ENCODE measurements at regions not wholly inside any gene's neighbourhood (a gene's known extent, or its start where the extent isn't known, plus 50 kb on each side); places are given as distances from the start of the nearest gene placed in this dataset.

DNA sequence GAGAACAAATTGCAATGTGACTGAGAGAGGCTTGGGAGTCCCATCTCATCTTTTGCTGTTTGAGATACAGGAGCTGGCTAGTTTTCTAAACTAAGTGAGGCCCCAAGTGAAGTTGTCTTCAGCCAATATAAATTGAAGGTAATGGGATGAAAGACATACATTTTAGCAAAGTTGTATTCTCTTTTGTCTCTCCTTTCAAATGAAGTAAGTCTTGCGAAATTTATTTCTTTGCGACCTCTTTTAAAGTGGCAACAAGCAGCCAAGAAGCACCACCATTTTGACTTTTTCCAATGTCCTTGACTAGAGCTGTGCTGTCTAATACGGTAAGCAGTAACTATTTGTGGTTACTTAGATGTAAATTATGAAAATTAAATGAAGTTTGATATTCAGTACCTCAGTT is 385.7 kb downstream of the USP25 start:
- H3K27ac ChIP-seq (ENCODE audit: low read depth, low read length, poor library complexity, severe bottlenecking), result no peak overlapping the region
- POLR2A ChIA-PET (ENCODE audit: low non-redundant PET), result no interaction called here
- no peak for TF ChIP-seq EZH2 (IDR thresholded peaks at IDR 0.05; ENCODE audit: borderline replicate concordance, low read depth, low read length, poor library complexity, severe bottlenecking)
- TF ChIP-seq, protein P1, sequence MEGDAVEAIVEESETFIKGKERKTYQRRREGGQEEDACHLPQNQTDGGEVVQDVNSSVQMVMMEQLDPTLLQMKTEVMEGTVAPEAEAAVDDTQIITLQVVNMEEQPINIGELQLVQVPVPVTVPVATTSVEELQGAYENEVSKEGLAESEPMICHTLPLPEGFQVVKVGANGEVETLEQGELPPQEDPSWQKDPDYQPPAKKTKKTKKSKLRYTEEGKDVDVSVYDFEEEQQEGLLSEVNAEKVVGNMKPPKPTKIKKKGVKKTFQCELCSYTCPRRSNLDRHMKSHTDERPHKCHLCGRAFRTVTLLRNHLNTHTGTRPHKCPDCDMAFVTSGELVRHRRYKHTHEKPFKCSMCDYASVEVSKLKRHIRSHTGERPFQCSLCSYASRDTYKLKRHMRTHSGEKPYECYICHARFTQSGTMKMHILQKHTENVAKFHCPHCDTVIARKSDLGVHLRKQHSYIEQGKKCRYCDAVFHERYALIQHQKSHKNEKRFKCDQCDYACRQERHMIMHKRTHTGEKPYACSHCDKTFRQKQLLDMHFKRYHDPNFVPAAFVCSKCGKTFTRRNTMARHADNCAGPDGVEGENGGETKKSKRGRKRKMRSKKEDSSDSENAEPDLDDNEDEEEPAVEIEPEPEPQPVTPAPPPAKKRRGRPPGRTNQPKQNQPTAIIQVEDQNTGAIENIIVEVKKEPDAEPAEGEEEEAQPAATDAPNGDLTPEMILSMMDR (conservative IDR thresholded peaks at IDR 0.05; ENCODE audit: low read depth, low read length), result no peak
- no peak overlapping the region for H3K4me3 ChIP-seq (ENCODE audit: low read depth, low read length, poor library complexity, severe bottlenecking)
- H3K36me3 ChIP-seq (ENCODE audit: insufficient read depth, low read length, poor library complexity, severe bottlenecking), result no peaks in the 10 kb centered on the region
- no peaks in the 10 kb centered on the region for H3K27me3 ChIP-seq (replicated peaks; ENCODE audit: insufficient read depth, low read depth, low read length, poor library complexity)
- CTCF ChIA-PET, result no interaction called here
- intact Hi-C loops (cut with micrococcal nuclease; ENCODE audit: unreplicated experiment), result no loop called here
- no peak for DNase-seq (ENCODE audit: low spot score)
- BruUV-seq (replicated peaks), result no TSS peak
- no peaks in the 10 kb centered on the region for H3K9me3 ChIP-seq (ENCODE audit: low read depth, low read length, poor library complexity, severe bottlenecking)
- no peaks in the 10 kb centered on the region for H3K4me1 ChIP-seq (ENCODE audit: insufficient read depth, low read length, poor library complexity, severe bottlenecking)

DNA sequence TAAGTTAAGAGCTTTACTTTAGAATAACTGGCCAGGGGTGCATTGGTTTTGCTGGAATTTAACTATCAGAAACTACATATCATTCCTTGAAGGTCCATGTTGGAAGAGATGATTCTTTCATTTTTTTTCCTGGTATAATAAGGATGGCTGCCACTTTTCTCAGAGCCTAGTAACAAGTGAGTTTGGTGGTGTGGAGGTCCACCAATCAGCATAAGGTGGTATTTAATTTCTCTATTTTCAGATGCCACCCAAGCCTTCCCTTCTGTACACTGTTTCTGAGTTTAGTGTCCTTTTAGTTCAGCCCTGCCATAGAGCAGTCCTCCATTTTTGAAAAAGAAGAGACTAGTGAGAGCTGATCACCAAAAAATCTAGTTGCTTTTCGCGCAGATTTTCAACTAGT is 386.3 kb downstream of the USP25 start:
- Histone ChIP-seq H3K4me3 (ENCODE audit: low read depth, low read length, poor library complexity, severe bottlenecking) (no peak overlapping the region), H3K9me3 (ENCODE audit: low read depth, low read length, poor library complexity, severe bottlenecking) (no peaks in the 10 kb centered on the region), H3K27me3 (replicated peaks; ENCODE audit: insufficient read depth, low read depth, low read length, poor library complexity) (no peaks in the 10 kb centered on the region), H3K27ac (ENCODE audit: low read depth, low read length, poor library complexity, severe bottlenecking) (no peak overlapping the region), H3K4me1 (ENCODE audit: insufficient read depth, low read length, poor library complexity, severe bottlenecking) (no peaks in the 10 kb centered on the region), H3K36me3 (ENCODE audit: insufficient read depth, low read length, poor library complexity, severe bottlenecking) (no peaks in the 10 kb centered on the region)
- TF ChIP-seq, protein P1 (conservative IDR thresholded peaks at IDR 0.05; ENCODE audit: low read depth, low read length), result no peak
- no peak for TF ChIP-seq EZH2 (IDR thresholded peaks at IDR 0.05; ENCODE audit: borderline replicate concordance, low read depth, low read length, poor library complexity, severe bottlenecking)
- ChIA-PET POLR2A (ENCODE audit: low non-redundant PET) (no interaction called here), CTCF (no interaction called here)
- intact Hi-C loops (cut with micrococcal nuclease; ENCODE audit: unreplicated experiment), result no loop called here
- no TSS peak for BruUV-seq (replicated peaks)
- no peak for DNase-seq (ENCODE audit: low spot score)

DNA sequence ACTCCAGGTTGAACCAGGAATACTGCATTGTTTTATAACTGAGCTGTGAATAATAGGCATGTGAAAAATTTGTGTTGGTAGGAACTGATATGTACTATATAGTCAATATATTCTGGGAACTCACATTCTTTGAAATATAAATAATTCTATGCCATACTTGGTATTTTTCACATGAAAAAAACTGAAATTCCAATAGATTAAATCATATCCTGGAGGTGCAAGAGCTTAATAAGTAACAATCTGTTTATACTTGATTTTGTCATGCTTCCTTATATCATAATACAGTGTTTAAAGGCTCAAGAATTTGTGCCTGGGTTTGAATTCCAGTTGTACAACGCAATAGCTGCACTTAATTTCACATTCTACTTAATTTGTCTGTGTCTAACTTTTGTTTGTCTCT is 387.0 kb downstream of the USP25 start:
- H3K27ac ChIP-seq (ENCODE audit: low read depth, low read length, poor library complexity, severe bottlenecking), result no peak overlapping the region
- TF ChIP-seq, protein P1 (conservative IDR thresholded peaks at IDR 0.05; ENCODE audit: low read depth, low read length), result no peak
- H3K4me1 ChIP-seq (ENCODE audit: insufficient read depth, low read length, poor library complexity, severe bottlenecking), result no peaks in the 10 kb centered on the region
- H3K4me3 ChIP-seq (ENCODE audit: low read depth, low read length, poor library complexity, severe bottlenecking), result no peak overlapping the region
- no peaks in the 10 kb centered on the region for H3K27me3 ChIP-seq (replicated peaks; ENCODE audit: insufficient read depth, low read depth, low read length, poor library complexity)
- no peaks in the 10 kb centered on the region for H3K9me3 ChIP-seq (ENCODE audit: low read depth, low read length, poor library complexity, severe bottlenecking)
- H3K36me3 ChIP-seq (ENCODE audit: insufficient read depth, low read length, poor library complexity, severe bottlenecking), result no peaks in the 10 kb centered on the region
- intact Hi-C loops (cut with micrococcal nuclease; ENCODE audit: unreplicated experiment), result no loop called here
- ChIA-PET CTCF (interaction anchor here (0.7 kb wide), 1 partner anchor 11 kb away, joined by 4 read pairs; no protein-coding TSS in a partner anchor), POLR2A (ENCODE audit: low non-redundant PET) (no interaction called here)
- BruUV-seq (replicated peaks), result no TSS peak
- no peak for DNase-seq (ENCODE audit: low spot score)

Data from A673 (cell line).